ENCODE measurements at regions not wholly inside any gene's neighbourhood (a gene's known extent, or its start where the extent isn't known, plus 50 kb on each side); places are given as distances from the start of the nearest gene placed in this dataset.

GRCh38 chr10:76764177-76764576, 873.4 kb downstream of the KCNMA1 start:
- no peaks in the 10 kb centered on the region for H3K9me3 ChIP-seq (ENCODE audit: control insufficient read depth, low read length, poor library complexity, severe bottlenecking)
- H3K4me1 Mint-ChIP-seq: no peaks in the 10 kb centered on the region
- H3K36me3 Mint-ChIP-seq (ENCODE audit: low read depth): no peaks in the 10 kb centered on the region
- DNase-seq: no peak
- no peaks in the 10 kb centered on the region for H3K27me3 Mint-ChIP-seq
- H3K27ac Mint-ChIP-seq: no peak overlapping the region
- ATAC-seq: no peak
- no peak overlapping the region for H3K4me3 Mint-ChIP-seq

- H3K36me3 Mint-ChIP-seq (ENCODE audit: low read depth): no peaks in the 10 kb centered on the region
- ATAC-seq: no peak
- no peak for DNase-seq
- H3K27me3 Mint-ChIP-seq: no peaks in the 10 kb centered on the region
- H3K27ac Mint-ChIP-seq: no peak overlapping the region
- H3K9me3 ChIP-seq (ENCODE audit: control insufficient read depth, low read length, poor library complexity, severe bottlenecking): no peaks in the 10 kb centered on the region
- H3K4me1 Mint-ChIP-seq: no peaks in the 10 kb centered on the region
- H3K4me3 Mint-ChIP-seq: no peak overlapping the region
Measured at GRCh38 chr10:76763376-76763775, 874.2 kb downstream of the KCNMA1 start.

GRCh38 chr10:76759681-76760080, 877.9 kb downstream of the KCNMA1 start:
- ATAC-seq (no peak), DNase-seq (no peak)
- Mint-ChIP-seq H3K27me3 (no peaks in the 10 kb centered on the region), H3K4me1 (no peaks in the 10 kb centered on the region), H3K27ac (no peak overlapping the region), H3K4me3 (no peak overlapping the region), H3K36me3 (ENCODE audit: low read depth) (no peaks in the 10 kb centered on the region)
- H3K9me3 ChIP-seq (ENCODE audit: control insufficient read depth, low read length, poor library complexity, severe bottlenecking): no peaks in the 10 kb centered on the region

- no peaks in the 10 kb centered on the region for H3K36me3 Mint-ChIP-seq (ENCODE audit: low read depth)
- no peak overlapping the region for H3K4me3 Mint-ChIP-seq
- DNase-seq (no peak), ATAC-seq (no peak)
- H3K9me3 ChIP-seq (ENCODE audit: control insufficient read depth, low read length, poor library complexity, severe bottlenecking): no peaks in the 10 kb centered on the region
- H3K4me1 Mint-ChIP-seq: no peaks in the 10 kb centered on the region
- H3K27ac Mint-ChIP-seq: no peak overlapping the region
- no peaks in the 10 kb centered on the region for H3K27me3 Mint-ChIP-seq
Measured at GRCh38 chr10:76743169-76743568, 894.4 kb downstream of the KCNMA1 start.

- Mint-ChIP-seq H3K36me3 (ENCODE audit: low read depth) (no peaks in the 10 kb centered on the region), H3K27me3 (no peaks in the 10 kb centered on the region), H3K27ac (no peak overlapping the region), H3K4me1 (peaks cover 2% of the 10 kb centered on the region), H3K4me3 (no peak overlapping the region)
- DNase-seq: no peak
- no peak for ATAC-seq
- no peaks in the 10 kb centered on the region for H3K9me3 ChIP-seq (ENCODE audit: control insufficient read depth, low read length, poor library complexity, severe bottlenecking)
Measured at GRCh38 chr10:76740514-76740913, 897.1 kb downstream of the KCNMA1 start.

- no peak for ATAC-seq
- DNase-seq: no peak
- Mint-ChIP-seq H3K4me1 (peaks cover 2% of the 10 kb centered on the region), H3K27me3 (no peaks in the 10 kb centered on the region), H3K36me3 (ENCODE audit: low read depth) (no peaks in the 10 kb centered on the region), H3K4me3 (no peak overlapping the region), H3K27ac (no peak overlapping the region)
- no peaks in the 10 kb centered on the region for H3K9me3 ChIP-seq (ENCODE audit: control insufficient read depth, low read length, poor library complexity, severe bottlenecking)
Measured at GRCh38 chr10:76738991-76739390, 898.6 kb downstream of the KCNMA1 start.

GRCh38 chr10:76736815-76737618, 900.6 kb downstream of the KCNMA1 start:
- DNase-seq (no peak), ATAC-seq (no peak)
- no peaks in the 10 kb centered on the region for H3K9me3 ChIP-seq (ENCODE audit: control insufficient read depth, low read length, poor library complexity, severe bottlenecking)
- Mint-ChIP-seq H3K4me1 (peaks cover 2% of the 10 kb centered on the region), H3K27me3 (no peaks in the 10 kb centered on the region), H3K36me3 (ENCODE audit: low read depth) (no peaks in the 10 kb centered on the region), H3K4me3 (no peak overlapping the region), H3K27ac (no peak overlapping the region)

- no peak overlapping the region for H3K4me3 Mint-ChIP-seq
- ATAC-seq: peak; percentile 61
Measured at GRCh38 chr10:76736392-76736791, 901.2 kb downstream of the KCNMA1 start.

GRCh38 chr10:76735866-76736265, 901.7 kb downstream of the KCNMA1 start:
- H3K4me3 Mint-ChIP-seq: no peak overlapping the region
- no peaks in the 10 kb centered on the region for H3K27me3 Mint-ChIP-seq
- no peaks in the 10 kb centered on the region for H3K36me3 Mint-ChIP-seq (ENCODE audit: low read depth)
- DNase-seq (no peak), ATAC-seq (no peak)
- H3K4me1 Mint-ChIP-seq: peaks cover 2% of the 10 kb centered on the region
- H3K27ac Mint-ChIP-seq: peak overlapping the region; percentile 39
- H3K9me3 ChIP-seq (ENCODE audit: control insufficient read depth, low read length, poor library complexity, severe bottlenecking): no peaks in the 10 kb centered on the region

More at GRCh38 chr10:76736392-76736791, 901.2 kb downstream of the KCNMA1 start:
- H3K9me3 ChIP-seq (ENCODE audit: control insufficient read depth, low read length, poor library complexity, severe bottlenecking): no peaks in the 10 kb centered on the region
- H3K4me1 Mint-ChIP-seq: peaks cover 2% of the 10 kb centered on the region
- H3K27ac Mint-ChIP-seq: peak overlapping the region; percentile 39
- no peaks in the 10 kb centered on the region for H3K36me3 Mint-ChIP-seq (ENCODE audit: low read depth)
- no peak for DNase-seq
- no peaks in the 10 kb centered on the region for H3K27me3 Mint-ChIP-seq

GRCh38 chr10:76733441-76733936, 904.1 kb downstream of the KCNMA1 start:
- ATAC-seq (no peak), DNase-seq (no peak)
- Mint-ChIP-seq H3K27ac (no peak overlapping the region), H3K27me3 (no peaks in the 10 kb centered on the region), H3K36me3 (ENCODE audit: low read depth) (no peaks in the 10 kb centered on the region), H3K4me1 (peaks cover 2% of the 10 kb centered on the region), H3K4me3 (no peak overlapping the region)
- H3K9me3 ChIP-seq (ENCODE audit: control insufficient read depth, low read length, poor library complexity, severe bottlenecking): no peaks in the 10 kb centered on the region

GRCh38 chr10:76732306-76732705, 905.3 kb downstream of the KCNMA1 start:
- H3K27ac Mint-ChIP-seq: no peak overlapping the region
- H3K4me1 Mint-ChIP-seq: peaks cover 2% of the 10 kb centered on the region
- DNase-seq: no peak
- ATAC-seq: no peak
- no peaks in the 10 kb centered on the region for H3K9me3 ChIP-seq (ENCODE audit: control insufficient read depth, low read length, poor library complexity, severe bottlenecking)
- no peak overlapping the region for H3K4me3 Mint-ChIP-seq
- H3K27me3 Mint-ChIP-seq: no peaks in the 10 kb centered on the region
- H3K36me3 Mint-ChIP-seq (ENCODE audit: low read depth): no peaks in the 10 kb centered on the region

- H3K4me3 Mint-ChIP-seq: no peak overlapping the region
- H3K4me1 Mint-ChIP-seq: no peaks in the 10 kb centered on the region
- no peaks in the 10 kb centered on the region for H3K27me3 Mint-ChIP-seq
- no peaks in the 10 kb centered on the region for H3K36me3 Mint-ChIP-seq (ENCODE audit: low read depth)
- DNase-seq (no peak), ATAC-seq (no peak)
- no peaks in the 10 kb centered on the region for H3K9me3 ChIP-seq (ENCODE audit: control insufficient read depth, low read length, poor library complexity, severe bottlenecking)
- no peak overlapping the region for H3K27ac Mint-ChIP-seq
Measured at GRCh38 chr10:76729841-76730487, 907.6 kb downstream of the KCNMA1 start.

GRCh38 chr10:76729346-76729745, 908.3 kb downstream of the KCNMA1 start:
- no peak overlapping the region for H3K27ac Mint-ChIP-seq
- no peaks in the 10 kb centered on the region for H3K36me3 Mint-ChIP-seq (ENCODE audit: low read depth)
- no peaks in the 10 kb centered on the region for H3K27me3 Mint-ChIP-seq
- H3K9me3 ChIP-seq (ENCODE audit: control insufficient read depth, low read length, poor library complexity, severe bottlenecking): no peaks in the 10 kb centered on the region
- DNase-seq (no peak), ATAC-seq (no peak)
- no peak overlapping the region for H3K4me3 Mint-ChIP-seq
- no peaks in the 10 kb centered on the region for H3K4me1 Mint-ChIP-seq

- no peaks in the 10 kb centered on the region for H3K9me3 ChIP-seq (ENCODE audit: control insufficient read depth, low read length, poor library complexity, severe bottlenecking)
- DNase-seq: no peak
- Mint-ChIP-seq H3K36me3 (ENCODE audit: low read depth) (no peaks in the 10 kb centered on the region), H3K27me3 (no peaks in the 10 kb centered on the region), H3K4me3 (no peak overlapping the region), H3K27ac (no peak overlapping the region), H3K4me1 (no peaks in the 10 kb centered on the region)
- ATAC-seq: no peak
Measured at GRCh38 chr10:76727038-76727437, 910.6 kb downstream of the KCNMA1 start.

All from T-helper 17 cell (primary cell).